ENCODE measurements at regions not wholly inside any gene's neighbourhood (a gene's known extent, or its start where the extent isn't known, plus 50 kb on each side); places are given as distances from the start of the nearest gene placed in this dataset.

- Histone ChIP-seq H3K4me1 (ENCODE audit: control insufficient read depth, insufficient read depth, low read length, poor library complexity, severe bottlenecking) (no peaks in the 10 kb centered on the region), H3K36me3 (ENCODE audit: control insufficient read depth, insufficient read depth, low read length) (no peaks in the 10 kb centered on the region), H3K9me3 (ENCODE audit: control insufficient read depth, low read length) (no peaks in the 10 kb centered on the region), H3K27ac (ENCODE audit: low read depth, low read length, severe bottlenecking) (no peak overlapping the region), H3K4me3 (ENCODE audit: extremely low read depth, insufficient read depth, low read length, poor library complexity, severe bottlenecking) (no peak overlapping the region)
- 87 to 94% methylated on average over 8 to 11 of the region's 11 CpGs for WGBS, 2 experiments (ENCODE audit: insufficient coverage in 2 of 2)
These were observed 118.0 kb upstream of the PRICKLE1 start for GRCh38 chr12:42707312-42708226.

- no CpG with 5 or more reads among the region's 1 CpG for WGBS, 2 experiments (ENCODE audit: insufficient coverage in 2 of 2)
- Histone ChIP-seq H3K27ac (ENCODE audit: low read depth, low read length, severe bottlenecking) (peak overlapping the region; percentile 50), H3K4me1 (ENCODE audit: control insufficient read depth, insufficient read depth, low read length, poor library complexity, severe bottlenecking) (no peaks in the 10 kb centered on the region), H3K36me3 (ENCODE audit: control insufficient read depth, insufficient read depth, low read length) (no peaks in the 10 kb centered on the region), H3K4me3 (ENCODE audit: extremely low read depth, insufficient read depth, low read length, poor library complexity, severe bottlenecking) (no peak overlapping the region), H3K9me3 (ENCODE audit: control insufficient read depth, low read length) (no peaks in the 10 kb centered on the region)
These were observed 116.8 kb upstream of the PRICKLE1 start for GRCh38 chr12:42706321-42706720.

- Histone ChIP-seq H3K27ac (ENCODE audit: low read depth, low read length, severe bottlenecking) (peak overlapping the region; percentile 50), H3K36me3 (ENCODE audit: control insufficient read depth, insufficient read depth, low read length) (no peaks in the 10 kb centered on the region), H3K4me1 (ENCODE audit: control insufficient read depth, insufficient read depth, low read length, poor library complexity, severe bottlenecking) (no peaks in the 10 kb centered on the region), H3K9me3 (ENCODE audit: control insufficient read depth, low read length) (no peaks in the 10 kb centered on the region), H3K4me3 (ENCODE audit: extremely low read depth, insufficient read depth, low read length, poor library complexity, severe bottlenecking) (no peak overlapping the region)
- 38 to 52% methylated on average over 2 to 3 of the region's 4 CpGs for WGBS, 2 experiments (ENCODE audit: insufficient coverage in 2 of 2)
These were observed 116.3 kb upstream of the PRICKLE1 start for GRCh38 chr12:42705863-42706262.

- WGBS, 2 experiments (ENCODE audit: insufficient coverage in 2 of 2) = 63% methylated on average over 1 of the region's 2 CpGs; no CpG with 5 or more reads in 1 of the 2 experiments
These were observed 115.4 kb upstream of the PRICKLE1 start for GRCh38 chr12:42704810-42705401.

GRCh38 chr12:42704340-42704739 is 114.8 kb upstream of the PRICKLE1 start:
- Histone ChIP-seq H3K4me3 (ENCODE audit: extremely low read depth, insufficient read depth, low read length, poor library complexity, severe bottlenecking) (no peak overlapping the region), H3K36me3 (ENCODE audit: control insufficient read depth, insufficient read depth, low read length) (no peaks in the 10 kb centered on the region), H3K27ac (ENCODE audit: low read depth, low read length, severe bottlenecking) (no peak overlapping the region), H3K9me3 (ENCODE audit: control insufficient read depth, low read length) (no peaks in the 10 kb centered on the region), H3K4me1 (ENCODE audit: control insufficient read depth, insufficient read depth, low read length, poor library complexity, severe bottlenecking) (no peaks in the 10 kb centered on the region)

More at GRCh38 chr12:42704810-42705401, 115.4 kb upstream of the PRICKLE1 start:
- Histone ChIP-seq H3K36me3 (ENCODE audit: control insufficient read depth, insufficient read depth, low read length) (no peaks in the 10 kb centered on the region), H3K27ac (ENCODE audit: low read depth, low read length, severe bottlenecking) (no peak overlapping the region), H3K4me1 (ENCODE audit: control insufficient read depth, insufficient read depth, low read length, poor library complexity, severe bottlenecking) (no peaks in the 10 kb centered on the region), H3K9me3 (ENCODE audit: control insufficient read depth, low read length) (no peaks in the 10 kb centered on the region), H3K4me3 (ENCODE audit: extremely low read depth, insufficient read depth, low read length, poor library complexity, severe bottlenecking) (no peak overlapping the region)

GRCh38 chr12:42701084-42701483 is 111.5 kb upstream of the PRICKLE1 start:
- Histone ChIP-seq H3K36me3 (ENCODE audit: control insufficient read depth, insufficient read depth, low read length) (no peaks in the 10 kb centered on the region), H3K27ac (ENCODE audit: low read depth, low read length, severe bottlenecking) (no peak overlapping the region), H3K4me3 (ENCODE audit: extremely low read depth, insufficient read depth, low read length, poor library complexity, severe bottlenecking) (no peak overlapping the region), H3K9me3 (ENCODE audit: control insufficient read depth, low read length) (no peaks in the 10 kb centered on the region), H3K4me1 (ENCODE audit: control insufficient read depth, insufficient read depth, low read length, poor library complexity, severe bottlenecking) (no peaks in the 10 kb centered on the region)
- WGBS, 2 experiments (ENCODE audit: insufficient coverage in 2 of 2) = 100% methylated on average over 1 of the region's 3 CpGs

GRCh38 chr12:42698213-42698612 is 108.7 kb upstream of the PRICKLE1 start:
- Histone ChIP-seq H3K36me3 (ENCODE audit: control insufficient read depth, insufficient read depth, low read length) (no peaks in the 10 kb centered on the region), H3K4me3 (ENCODE audit: extremely low read depth, insufficient read depth, low read length, poor library complexity, severe bottlenecking) (no peak overlapping the region), H3K4me1 (ENCODE audit: control insufficient read depth, insufficient read depth, low read length, poor library complexity, severe bottlenecking) (no peaks in the 10 kb centered on the region), H3K27ac (ENCODE audit: low read depth, low read length, severe bottlenecking) (no peak overlapping the region), H3K9me3 (ENCODE audit: control insufficient read depth, low read length) (peaks cover 3% of the 10 kb centered on the region)
- WGBS, 2 experiments (ENCODE audit: insufficient coverage in 2 of 2) = 85 to 92% methylated on average over 3 of the region's 3 CpGs

GRCh38 chr12:42696406-42697149 is 107.0 kb upstream of the PRICKLE1 start:
- H3K4me3 ChIP-seq (ENCODE audit: extremely low read depth, insufficient read depth, low read length, poor library complexity, severe bottlenecking) = no peak overlapping the region
- H3K9me3 ChIP-seq (ENCODE audit: control insufficient read depth, low read length) = peaks cover 3% of the 10 kb centered on the region
- 93 to 96% methylated on average over 9 to 10 of the region's 10 CpGs for WGBS, 2 experiments (ENCODE audit: insufficient coverage in 2 of 2)
- H3K27ac ChIP-seq (ENCODE audit: low read depth, low read length, severe bottlenecking) = no peak overlapping the region
- H3K4me1 ChIP-seq (ENCODE audit: control insufficient read depth, insufficient read depth, low read length, poor library complexity, severe bottlenecking) = no peaks in the 10 kb centered on the region
- H3K36me3 ChIP-seq (ENCODE audit: control insufficient read depth, insufficient read depth, low read length) = no peaks in the 10 kb centered on the region

GRCh38 chr12:42695490-42695995 is 106.0 kb upstream of the PRICKLE1 start:
- Histone ChIP-seq H3K36me3 (ENCODE audit: control insufficient read depth, insufficient read depth, low read length) (no peaks in the 10 kb centered on the region), H3K27ac (ENCODE audit: low read depth, low read length, severe bottlenecking) (no peak overlapping the region), H3K4me3 (ENCODE audit: extremely low read depth, insufficient read depth, low read length, poor library complexity, severe bottlenecking) (no peak overlapping the region), H3K9me3 (ENCODE audit: control insufficient read depth, low read length) (peaks cover 3% of the 10 kb centered on the region), H3K4me1 (ENCODE audit: control insufficient read depth, insufficient read depth, low read length, poor library complexity, severe bottlenecking) (no peaks in the 10 kb centered on the region)
- 92 to 94% methylated on average over 3 to 5 of the region's 5 CpGs for WGBS, 2 experiments (ENCODE audit: insufficient coverage in 2 of 2)

- no peak overlapping the region for H3K4me3 ChIP-seq (ENCODE audit: extremely low read depth, insufficient read depth, low read length, poor library complexity, severe bottlenecking)
- H3K9me3 ChIP-seq (ENCODE audit: control insufficient read depth, low read length) = peaks cover 3% of the 10 kb centered on the region
- no peaks in the 10 kb centered on the region for H3K36me3 ChIP-seq (ENCODE audit: control insufficient read depth, insufficient read depth, low read length)
- no peak overlapping the region for H3K27ac ChIP-seq (ENCODE audit: low read depth, low read length, severe bottlenecking)
- H3K4me1 ChIP-seq (ENCODE audit: control insufficient read depth, insufficient read depth, low read length, poor library complexity, severe bottlenecking) = no peaks in the 10 kb centered on the region
These were observed 103.2 kb upstream of the PRICKLE1 start for GRCh38 chr12:42692749-42693148.

Measured in mesodermal cell (in vitro differentiated cells).